ENCODE measurements at regions not wholly inside any gene's neighbourhood (a gene's known extent, or its start where the extent isn't known, plus 50 kb on each side); places are given as distances from the start of the nearest gene placed in this dataset.

GRCh38 chr2:161030260-161031063, 129.8 kb upstream of the TANK start:
- Histone ChIP-seq H3K27ac (ENCODE audit: low read depth in 1 of 2, low read length in 1 of 2) (no peak overlapping the region), H3K4me3 (no peak overlapping the region), H3K4me1 (ENCODE audit: control insufficient read depth in 5 of 5, insufficient read depth in 5 of 5, low read length in 5 of 5) (no peaks in the 10 kb centered on the region), H3K9ac (ENCODE audit: insufficient read depth in 1 of 2, low read length in 2 of 2) (no peak overlapping the region), H3K9me3 (ENCODE audit: control insufficient read depth in 4 of 4, insufficient read depth in 3 of 4, low read length in 3 of 4) (no peaks in the 10 kb centered on the region), H3K36me3 (ENCODE audit: control insufficient read depth in 4 of 4, insufficient read depth in 4 of 4, low read length in 4 of 4) (no peaks in the 10 kb centered on the region), H3K27me3 (ENCODE audit: control insufficient read depth in 3 of 3, insufficient read depth in 3 of 3, low read length in 2 of 3) (no peaks in the 10 kb centered on the region)
- ATAC-seq (ENCODE audit: insufficient read depth, low FRiP score) (peak; percentile 78), DNase-seq (no peak)
- WGBS, 2 donors = 50 to 59% methylated on average over 3 of the region's 3 CpGs
- TF ChIP-seq CTCF (IDR thresholded peaks at IDR 0.05; ENCODE audit: control extremely low read depth, extremely low read depth) = no peak

GRCh38 chr2:161031511-161031910, 128.7 kb upstream of the TANK start:
- H3K4me3 ChIP-seq = no peak overlapping the region
- ATAC-seq (ENCODE audit: insufficient read depth, low FRiP score) (no peak), DNase-seq (no peak)
- H3K9me3 ChIP-seq (ENCODE audit: control insufficient read depth in 4 of 4, insufficient read depth in 3 of 4, low read length in 3 of 4) = peaks cover 0 to 2% (median 0%) of the 10 kb centered on the region in 4 donors
- H3K27me3 ChIP-seq (ENCODE audit: control insufficient read depth in 3 of 3, insufficient read depth in 3 of 3, low read length in 2 of 3) = no peaks in the 10 kb centered on the region
- no peak overlapping the region for H3K27ac ChIP-seq (ENCODE audit: low read depth in 1 of 2, low read length in 1 of 2)
- H3K36me3 ChIP-seq (ENCODE audit: control insufficient read depth in 4 of 4, insufficient read depth in 4 of 4, low read length in 4 of 4) = no peaks in the 10 kb centered on the region
- H3K4me1 ChIP-seq (ENCODE audit: control insufficient read depth in 5 of 5, insufficient read depth in 5 of 5, low read length in 5 of 5) = no peaks in the 10 kb centered on the region
- no peak for TF ChIP-seq CTCF (IDR thresholded peaks at IDR 0.05; ENCODE audit: control extremely low read depth, extremely low read depth)
- H3K9ac ChIP-seq (ENCODE audit: insufficient read depth in 1 of 2, low read length in 2 of 2) = no peak overlapping the region
- 95 to 97% methylated on average over 3 of the region's 3 CpGs for WGBS, 2 donors

GRCh38 chr2:161032635-161033034, 127.6 kb upstream of the TANK start:
- ATAC-seq (ENCODE audit: insufficient read depth, low FRiP score) (no peak), DNase-seq (no peak)
- Histone ChIP-seq H3K4me3 (no peak overlapping the region), H3K4me1 (ENCODE audit: control insufficient read depth in 5 of 5, insufficient read depth in 5 of 5, low read length in 5 of 5) (no peaks in the 10 kb centered on the region), H3K27ac (ENCODE audit: low read depth in 1 of 2, low read length in 1 of 2) (no peak overlapping the region), H3K36me3 (ENCODE audit: control insufficient read depth in 4 of 4, insufficient read depth in 4 of 4, low read length in 4 of 4) (no peaks in the 10 kb centered on the region), H3K9me3 (ENCODE audit: control insufficient read depth in 4 of 4, insufficient read depth in 3 of 4, low read length in 3 of 4) (peaks cover 0 to 2% (median 0%) of the 10 kb centered on the region in 4 donors), H3K27me3 (ENCODE audit: control insufficient read depth in 3 of 3, insufficient read depth in 3 of 3, low read length in 2 of 3) (no peaks in the 10 kb centered on the region), H3K9ac (ENCODE audit: insufficient read depth in 1 of 2, low read length in 2 of 2) (no peak overlapping the region)
- 94 to 96% methylated on average over 7 of the region's 7 CpGs for WGBS, 2 donors
- no peak for TF ChIP-seq CTCF (IDR thresholded peaks at IDR 0.05; ENCODE audit: control extremely low read depth, extremely low read depth)
